LNCaP clone FGC (cell line): ENCODE measurements at regions not wholly inside any gene's neighbourhood (a gene's known extent, or its start where the extent isn't known, plus 50 kb on each side); places are given as distances from the start of the nearest gene placed in this dataset.

Source experiments
- DNase-seq: peaks from one replicate; pipeline ENCODE4 v3.0.0-alpha.2; 2011; ENCODE audit warnings: low read depth
- H3K4me3 ChIP-seq: 2 replicates; pipeline ENCODE4 v1.5.1; 2011; ENCODE audit warnings: mild to moderate bottlenecking, low read depth, low read length, control low read depth
- CTCF ChIP-seq: IDR thresholded peaks from 2 replicates; pipeline ENCODE4 v1.5.1; 2012; ENCODE audit warnings: mild to moderate bottlenecking; ENCODE audit not compliant: control insufficient read depth, insufficient read depth; ENCODE audit errors: extremely low read depth

GRCh38 chr17:77569846-77570564, 388.5 kb upstream of the TNRC6C start:
- H3K4me3 ChIP-seq = no peak overlapping the region
- TF ChIP-seq CTCF = no peak

DNA sequence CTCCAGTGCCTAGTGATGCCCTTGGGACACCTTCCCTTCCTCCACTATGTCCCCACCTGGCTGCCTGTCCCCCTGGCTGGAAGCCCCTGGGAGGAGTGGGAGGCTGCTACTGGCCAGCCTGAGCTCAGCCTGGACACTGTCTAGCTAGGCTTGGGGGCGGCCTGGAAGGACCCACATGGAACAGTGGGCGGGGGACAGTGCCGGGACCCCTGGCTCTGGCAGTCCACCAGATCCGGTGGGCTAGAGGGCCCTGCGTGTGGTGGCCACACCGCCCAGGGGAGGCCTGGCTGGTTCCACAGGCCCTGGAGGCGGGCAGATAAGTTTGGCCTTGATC, 388.0 kb upstream of the TNRC6C start:
- no peak for DNase-seq
- no peak overlapping the region for H3K4me3 ChIP-seq
- no peak for TF ChIP-seq CTCF

More at GRCh38 chr17:77569846-77570564, 388.5 kb upstream of the TNRC6C start:
- DNase-seq = no peak

DNA sequence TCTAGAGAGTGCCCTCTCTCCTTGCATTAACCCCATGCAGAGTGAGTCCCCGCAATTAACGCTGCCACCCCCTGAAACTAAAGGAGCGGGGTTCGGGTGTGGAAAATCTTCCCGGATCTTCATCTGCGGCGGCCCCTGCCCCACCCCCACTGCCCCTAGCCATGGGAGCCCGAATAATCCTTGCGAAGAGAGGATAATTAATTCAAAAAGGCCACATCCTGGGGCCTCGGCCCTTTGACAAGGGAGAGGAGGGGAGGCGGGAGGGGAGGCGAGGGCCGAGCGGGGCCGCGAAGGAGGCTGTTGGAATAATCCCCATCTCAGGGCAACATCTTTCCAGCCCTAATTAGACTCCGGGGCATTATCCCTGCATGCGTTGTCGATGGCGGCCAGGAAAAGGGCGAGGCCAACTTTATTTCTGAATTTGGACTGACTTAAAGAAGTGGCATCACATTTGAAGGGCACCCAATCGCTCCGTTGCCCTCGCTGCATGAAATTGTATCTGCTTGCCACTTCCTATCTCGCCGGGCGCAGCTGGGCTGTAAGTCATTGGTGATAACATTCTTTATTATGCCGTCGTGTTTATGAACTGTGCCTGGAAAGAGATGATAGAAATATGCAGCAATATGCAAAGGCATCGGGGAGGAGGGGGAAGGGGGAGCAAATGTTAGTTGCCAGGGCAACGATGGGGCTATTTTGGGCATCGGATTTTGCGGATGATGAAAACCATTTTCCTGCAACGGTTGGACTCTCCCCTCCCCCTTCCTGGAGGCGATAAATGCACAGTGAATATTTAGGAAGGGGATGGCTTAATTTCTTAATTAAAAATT, 387.1 kb upstream of the TNRC6C start:
- TF ChIP-seq CTCF = no peak
- DNase-seq = no peak
- no peak overlapping the region for H3K4me3 ChIP-seq

GRCh38 chr17:77572065-77572601, 386.4 kb upstream of the TNRC6C start:
- no peak overlapping the region for H3K4me3 ChIP-seq
- no peak for DNase-seq
- no peak for TF ChIP-seq CTCF

GRCh38 chr17:77572851-77573250, 385.7 kb upstream of the TNRC6C start:
- no peak for TF ChIP-seq CTCF
- no peak overlapping the region for H3K4me3 ChIP-seq
- no peak for DNase-seq

DNA sequence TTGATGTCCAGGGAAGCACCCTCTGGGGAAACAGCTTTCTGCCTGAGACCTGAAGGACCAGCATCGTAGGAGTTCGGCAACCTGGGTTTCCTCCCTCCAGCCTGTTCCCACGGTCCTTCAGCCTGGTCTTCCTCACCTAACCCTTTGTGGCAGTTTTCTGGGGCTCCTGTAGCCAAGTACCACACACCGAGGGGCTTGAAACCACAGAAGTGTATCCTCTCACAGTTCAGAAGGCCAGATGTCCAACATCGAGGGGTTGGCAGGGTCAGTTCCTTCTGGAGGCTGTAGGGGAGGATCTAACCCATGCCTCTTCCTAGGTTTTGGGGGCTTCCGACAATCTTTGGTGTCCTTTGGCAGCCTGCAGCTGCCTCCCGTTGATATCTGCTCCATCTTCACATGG, 381.0 kb upstream of the TNRC6C start:
- TF ChIP-seq CTCF = no peak
- DNase-seq = no peak
- no peak overlapping the region for H3K4me3 ChIP-seq
